Stimulated activated CD8-positive, alpha-beta memory T cell treated with anti-CD3 and anti-CD28 coated beads, Interleukin-2, amount 100 ng/mL, for 48 hours (primary cell): ENCODE measurements at regions not wholly inside any gene's neighbourhood (a gene's known extent, or its start where the extent isn't known, plus 50 kb on each side); places are given as distances from the start of the nearest gene placed in this dataset.

Experiments used
- DNase-seq, 2 donors: peaks; one replicate each; pipeline ENCODE4 v3.0.0-alpha.2; 2020; ENCODE audit warnings: low read depth in 2 of 2

DNA sequence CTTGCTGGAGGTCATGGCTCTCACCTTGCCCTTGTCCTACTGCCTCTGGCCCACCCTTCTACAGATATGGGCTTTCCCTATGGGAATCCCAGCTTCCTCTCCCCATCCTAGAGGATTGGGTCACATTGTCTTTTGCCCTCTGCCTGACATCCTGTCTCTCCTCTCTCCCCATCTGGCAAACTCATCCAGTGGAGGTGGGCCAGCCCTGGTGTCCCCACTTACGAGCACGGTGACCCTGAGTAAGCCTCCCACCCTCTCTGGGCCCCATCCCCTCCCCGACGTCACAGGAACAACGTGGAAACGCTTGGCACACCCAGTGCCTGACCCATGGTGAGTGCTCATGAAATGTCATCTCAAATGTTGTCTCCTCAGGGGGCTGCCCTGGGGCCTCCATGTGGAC lies 56.1 kb upstream of the ID3 start:
- no peak for DNase-seq

DNA sequence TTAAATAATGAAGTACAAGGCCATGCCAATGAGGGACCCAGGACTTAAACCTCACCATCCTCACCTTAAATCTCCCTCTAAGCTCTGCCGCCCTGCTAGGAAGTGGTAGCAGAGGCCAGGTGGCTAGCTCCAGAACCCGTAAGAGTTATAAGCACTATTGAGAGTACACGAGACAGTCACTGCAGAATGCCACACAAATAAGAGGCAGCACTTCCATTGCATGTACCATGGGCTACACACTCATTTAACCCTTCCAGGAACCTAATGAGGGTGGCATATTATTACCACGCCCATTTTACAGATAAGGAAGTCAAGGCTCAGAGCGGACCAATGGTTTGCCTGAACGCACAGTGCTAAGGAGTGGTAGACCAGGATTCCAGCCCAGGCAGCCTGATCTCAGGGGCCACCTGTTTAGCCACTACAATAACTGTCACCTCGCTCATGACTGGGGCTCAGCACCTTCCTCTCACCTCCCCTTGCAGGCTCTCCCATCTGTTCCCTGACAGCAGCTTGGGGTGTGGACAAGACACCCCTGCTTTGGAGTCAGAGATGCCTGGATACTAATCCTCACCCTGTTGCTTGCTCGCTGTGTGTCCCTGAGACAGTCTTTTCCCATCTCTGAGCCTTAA lies 54.8 kb upstream of the ID3 start:
- DNase-seq, result no peak

DNA sequence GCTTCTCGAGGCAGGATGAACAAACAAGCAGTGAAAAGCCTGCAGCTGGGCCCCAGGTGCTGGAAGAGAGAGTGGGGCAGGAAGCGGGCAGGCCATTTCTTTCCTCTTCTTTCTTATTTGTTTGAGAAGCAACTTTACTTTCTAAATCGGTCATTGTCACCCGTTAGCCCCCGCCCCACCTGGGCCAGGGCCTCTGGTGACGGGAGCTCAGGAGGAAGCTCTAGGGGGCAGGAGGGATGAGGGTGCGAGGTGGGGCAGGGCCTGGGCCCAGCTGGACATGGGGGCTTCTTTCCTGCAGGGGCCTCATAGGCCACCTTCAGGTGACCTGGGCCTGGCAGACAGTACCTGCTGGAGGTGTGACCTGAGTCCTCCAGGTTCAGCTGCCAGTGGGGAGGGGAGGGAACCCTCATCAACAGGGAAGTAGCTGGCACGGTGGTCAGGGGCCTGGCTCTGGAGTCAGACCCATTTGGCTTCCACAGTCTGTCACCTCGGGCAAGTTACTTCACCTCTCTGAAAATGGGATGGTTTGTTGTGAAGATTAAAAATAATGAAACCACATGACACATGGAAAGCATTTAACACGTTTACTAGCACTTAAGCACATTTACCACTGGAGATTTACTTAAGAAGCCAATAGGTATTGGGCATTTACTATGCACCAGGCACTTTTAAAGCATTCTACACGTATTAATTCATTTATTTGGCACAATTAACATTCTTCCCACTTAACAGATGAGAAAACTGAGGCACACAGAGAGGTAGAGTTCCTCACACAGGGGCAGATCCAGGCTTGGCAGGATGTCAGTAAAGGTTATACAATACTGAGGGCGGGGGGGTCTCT lies 54.1 kb upstream of the ID3 start:
- no peak for DNase-seq

DNA sequence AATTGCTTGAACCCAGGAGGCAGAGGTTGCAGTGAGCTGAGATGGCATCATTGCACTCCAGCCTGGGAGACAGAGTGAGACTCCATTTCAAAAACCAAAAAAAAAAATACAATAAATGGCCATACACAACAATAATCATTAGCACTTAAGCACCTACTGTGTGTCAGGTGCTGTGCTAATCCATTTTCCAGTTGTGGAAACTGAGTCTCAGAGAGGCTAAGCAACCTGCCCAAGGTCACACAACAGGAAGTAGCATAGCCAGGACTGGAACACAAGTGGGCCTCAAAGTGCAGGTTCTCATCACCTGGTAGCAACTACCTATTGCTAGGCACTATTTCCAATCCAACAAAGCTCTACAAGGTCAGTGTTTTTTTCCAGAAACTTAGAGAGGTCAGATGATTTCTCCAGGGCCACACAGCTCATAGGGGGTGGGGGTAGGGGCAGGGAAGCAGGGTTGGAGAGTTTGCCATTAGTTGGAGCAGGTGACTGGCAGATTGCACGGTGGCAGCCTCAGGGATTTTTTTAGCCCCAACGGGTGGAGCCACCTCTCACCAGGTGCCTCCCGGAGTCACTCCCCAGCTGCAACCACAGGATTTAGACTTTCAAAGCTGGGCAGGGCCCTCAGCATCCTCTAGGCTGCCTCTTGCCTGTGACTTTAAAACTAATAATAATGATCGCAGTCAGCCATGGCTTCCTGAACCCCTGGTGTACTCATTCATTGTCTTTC lies 52.5 kb upstream of the ID3 start:
- DNase-seq, result no peak

DNA sequence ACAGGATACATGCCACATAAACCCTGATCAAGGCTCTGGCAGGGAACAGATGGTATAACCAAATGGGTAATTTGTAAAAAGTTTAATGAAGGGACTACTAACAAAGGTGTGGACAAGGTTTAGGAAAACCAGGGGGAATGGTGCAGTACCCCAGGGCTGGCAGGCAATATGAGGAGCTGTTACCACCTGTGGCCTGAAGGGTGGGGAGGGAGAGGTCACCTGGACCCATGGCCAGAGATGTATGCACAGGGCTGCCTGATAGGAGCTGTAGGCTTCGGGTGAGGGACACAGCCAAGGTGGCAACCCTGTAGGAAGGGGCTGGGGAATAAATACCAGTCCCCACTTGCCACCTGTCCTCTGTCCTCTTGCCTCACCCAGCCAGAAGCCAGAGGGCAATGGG lies 51.4 kb upstream of the ID3 start:
- no peak for DNase-seq

DNA sequence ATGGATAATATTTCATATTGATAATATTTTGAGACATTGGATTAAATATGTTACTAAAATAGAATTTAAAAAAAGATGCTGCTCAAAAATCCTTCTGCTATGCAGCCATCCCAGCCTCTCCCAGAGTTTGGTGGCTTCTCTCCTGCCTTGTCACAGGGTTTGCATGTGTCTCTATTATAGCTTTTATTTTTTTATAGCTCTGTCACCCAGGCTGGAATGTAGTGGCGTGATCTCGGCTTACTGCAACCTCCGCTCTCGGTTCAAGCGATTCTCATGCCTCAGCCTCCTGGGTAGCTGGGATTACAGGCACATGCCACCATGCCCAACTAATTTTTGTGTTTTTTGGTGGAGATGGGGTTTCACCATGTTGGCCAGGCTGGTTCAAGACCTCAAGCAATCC lies 50.7 kb upstream of the ID3 start:
- no peak for DNase-seq
